ES-I3 (cell line): ENCODE measurements at regions not wholly inside any gene's neighbourhood (a gene's known extent, or its start where the extent isn't known, plus 50 kb on each side); places are given as distances from the start of the nearest gene placed in this dataset.

Experiments used
- H3K36me3 ChIP-seq: 2 replicates; pipeline ENCODE4 v1.6.1; 2013; ENCODE audit warnings: mild to moderate bottlenecking, low read length, control low read depth, moderate library complexity; ENCODE audit not compliant: insufficient read depth
- H3K4me1 ChIP-seq: 2 replicates; pipeline ENCODE4 v1.6.1; 2013; ENCODE audit warnings: mild to moderate bottlenecking, control low read depth, low read length; ENCODE audit not compliant: insufficient read depth
- H3K9ac ChIP-seq: 2 replicates; pipeline ENCODE4 v1.6.1; 2013; ENCODE audit warnings: low read depth, mild to moderate bottlenecking, low read length, moderate library complexity
- H3K9me3 ChIP-seq: 2 replicates; pipeline ENCODE4 v1.6.1; 2013; ENCODE audit warnings: mild to moderate bottlenecking, low read length, moderate library complexity; ENCODE audit not compliant: control insufficient read depth, insufficient read depth

DNA sequence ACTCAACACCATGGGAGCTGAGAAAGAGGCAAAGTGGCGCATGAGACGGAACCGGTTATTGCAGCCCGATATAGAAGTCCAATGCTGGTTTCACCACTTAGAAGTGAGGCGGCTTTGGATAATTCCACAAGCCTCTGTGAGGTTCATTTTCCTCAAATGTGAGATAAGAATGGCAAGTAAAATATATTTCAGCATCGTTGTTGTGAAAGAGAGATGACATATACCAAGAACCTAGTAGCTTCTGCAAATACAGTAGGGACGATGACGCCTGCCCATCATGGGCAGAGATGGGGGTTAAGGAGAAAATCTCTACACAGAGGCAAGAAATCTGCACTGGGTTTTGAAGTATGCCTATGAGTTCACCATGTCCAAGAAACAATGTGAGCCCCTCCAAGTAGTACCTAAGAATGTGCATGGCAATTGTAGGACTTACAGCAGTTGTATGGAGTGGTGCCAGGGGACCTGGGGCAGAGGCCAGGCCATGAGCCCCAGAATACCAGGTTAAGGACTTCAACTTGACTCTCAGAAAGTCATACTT is 352.0 kb downstream of the RNF144A start:
- H3K4me1 ChIP-seq = no peaks in the 10 kb centered on the region
- H3K9me3 ChIP-seq = no peaks in the 10 kb centered on the region
- no peaks in the 10 kb centered on the region for H3K36me3 ChIP-seq
- H3K9ac ChIP-seq = no peak overlapping the region

DNA sequence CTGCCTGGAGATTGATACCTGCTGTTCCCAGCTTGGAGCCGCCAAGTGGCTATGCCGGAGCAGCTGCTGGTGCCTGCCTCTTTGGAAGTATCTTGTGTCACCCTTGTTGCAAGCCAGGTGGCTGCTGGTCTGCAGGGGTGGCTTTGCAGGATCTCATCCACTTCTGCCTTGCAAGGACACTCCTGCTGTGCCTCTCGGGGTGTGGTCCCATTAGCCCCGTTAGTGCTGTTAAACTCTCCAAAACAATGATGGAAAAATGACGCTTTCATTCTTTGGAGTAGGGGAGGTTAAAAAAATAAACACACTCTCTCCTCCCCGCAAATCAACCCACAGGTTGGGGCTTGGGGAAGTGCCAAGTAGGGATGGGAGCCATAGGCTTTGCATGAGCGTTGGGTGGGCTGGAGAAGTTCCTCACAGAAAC is 352.8 kb downstream of the RNF144A start:
- no peaks in the 10 kb centered on the region for H3K4me1 ChIP-seq
- no peak overlapping the region for H3K9ac ChIP-seq
- no peaks in the 10 kb centered on the region for H3K36me3 ChIP-seq
- no peaks in the 10 kb centered on the region for H3K9me3 ChIP-seq

- Histone ChIP-seq H3K9me3 (no peaks in the 10 kb centered on the region), H3K4me1 (no peaks in the 10 kb centered on the region), H3K9ac (no peak overlapping the region), H3K36me3 (no peaks in the 10 kb centered on the region)
These were observed 355.0 kb downstream of the RNF144A start for GRCh38 chr2:7272210-7272609.

DNA sequence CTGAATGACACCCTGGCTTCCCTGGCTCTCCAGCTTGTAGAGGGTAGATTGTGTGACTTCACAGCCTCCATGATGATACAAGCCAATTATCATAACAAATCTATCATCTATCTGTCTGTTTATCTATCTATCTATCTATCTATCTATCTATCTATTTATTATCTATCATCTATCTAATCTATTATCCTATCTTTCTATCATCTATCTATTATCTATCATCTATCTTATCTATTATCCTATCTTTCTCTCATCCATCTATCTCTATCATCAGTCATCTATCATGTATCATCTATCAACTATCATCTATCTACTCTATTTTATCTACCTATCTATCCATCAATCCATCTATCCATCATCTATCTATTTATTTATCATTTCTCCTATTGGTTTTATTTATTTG is 361.8 kb downstream of the RNF144A start:
- no peak overlapping the region for H3K9ac ChIP-seq
- H3K36me3 ChIP-seq = no peaks in the 10 kb centered on the region
- H3K9me3 ChIP-seq = no peaks in the 10 kb centered on the region
- H3K4me1 ChIP-seq = peaks cover 4% of the 10 kb centered on the region

DNA sequence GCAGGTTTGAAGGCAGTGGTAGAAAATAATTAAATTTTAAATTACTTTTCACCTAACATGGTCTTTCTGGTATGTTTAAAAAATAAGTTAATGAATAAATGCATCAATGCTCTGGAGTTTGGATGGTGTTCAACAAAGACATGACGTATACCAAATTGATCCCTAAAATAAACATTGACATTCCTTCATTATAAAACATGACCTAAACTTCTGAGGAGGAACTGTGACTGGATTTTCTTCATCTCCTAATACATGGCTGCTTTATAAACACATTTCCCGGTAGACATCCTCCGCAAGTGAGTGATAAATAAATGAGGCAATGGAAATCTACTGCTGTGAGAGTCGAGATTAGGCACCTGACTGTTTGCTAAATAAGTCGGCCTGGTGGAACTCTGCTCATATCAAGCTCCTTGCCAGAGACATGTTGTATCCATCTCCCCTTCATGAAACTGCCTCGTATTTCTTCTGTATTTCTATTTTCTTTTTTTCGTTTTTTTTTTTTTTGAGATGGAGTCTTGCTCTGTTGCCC is 362.3 kb downstream of the RNF144A start:
- peaks cover 4% of the 10 kb centered on the region for H3K4me1 ChIP-seq
- no peaks in the 10 kb centered on the region for H3K36me3 ChIP-seq
- no peaks in the 10 kb centered on the region for H3K9me3 ChIP-seq
- H3K9ac ChIP-seq = no peak overlapping the region

- Histone ChIP-seq H3K36me3 (no peaks in the 10 kb centered on the region), H3K9ac (no peak overlapping the region), H3K9me3 (no peaks in the 10 kb centered on the region), H3K4me1 (peaks cover 4% of the 10 kb centered on the region)
These were observed 363.6 kb downstream of the RNF144A start for GRCh38 chr2:7280790-7281189.

- H3K9ac ChIP-seq = no peak overlapping the region
- no peaks in the 10 kb centered on the region for H3K9me3 ChIP-seq
- H3K36me3 ChIP-seq = no peaks in the 10 kb centered on the region
- peaks cover 4% of the 10 kb centered on the region for H3K4me1 ChIP-seq
These were observed 364.3 kb downstream of the RNF144A start for GRCh38 chr2:7281231-7282201.

DNA sequence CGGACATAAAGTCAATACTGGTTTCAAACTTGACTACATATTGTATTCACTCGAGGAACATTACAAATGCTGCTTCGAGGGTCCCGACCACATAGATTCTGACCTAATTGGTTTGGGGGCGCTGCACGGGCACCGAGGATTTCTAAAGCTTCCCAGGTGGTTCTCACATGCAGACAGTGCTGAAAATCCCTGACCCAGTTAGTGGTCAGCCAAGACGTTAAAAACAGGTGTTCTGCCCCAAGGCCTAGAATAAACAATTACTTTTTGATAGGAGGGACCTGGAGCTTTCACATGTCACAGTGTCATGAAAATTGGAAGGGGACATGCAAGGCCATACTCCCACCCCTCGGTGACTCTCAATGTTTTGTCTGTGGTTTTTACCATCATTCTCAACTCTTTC is 368.9 kb downstream of the RNF144A start:
- Histone ChIP-seq H3K9ac (no peak overlapping the region), H3K4me1 (no peaks in the 10 kb centered on the region), H3K36me3 (no peaks in the 10 kb centered on the region), H3K9me3 (no peaks in the 10 kb centered on the region)

- no peaks in the 10 kb centered on the region for H3K4me1 ChIP-seq
- no peaks in the 10 kb centered on the region for H3K36me3 ChIP-seq
- H3K9ac ChIP-seq = no peak overlapping the region
- no peaks in the 10 kb centered on the region for H3K9me3 ChIP-seq
These were observed 371.3 kb downstream of the RNF144A start for GRCh38 chr2:7288484-7288883.

- no peak overlapping the region for H3K9ac ChIP-seq
- no peaks in the 10 kb centered on the region for H3K4me1 ChIP-seq
- no peaks in the 10 kb centered on the region for H3K36me3 ChIP-seq
- no peaks in the 10 kb centered on the region for H3K9me3 ChIP-seq
These were observed 372.5 kb downstream of the RNF144A start for GRCh38 chr2:7289697-7290096.

DNA sequence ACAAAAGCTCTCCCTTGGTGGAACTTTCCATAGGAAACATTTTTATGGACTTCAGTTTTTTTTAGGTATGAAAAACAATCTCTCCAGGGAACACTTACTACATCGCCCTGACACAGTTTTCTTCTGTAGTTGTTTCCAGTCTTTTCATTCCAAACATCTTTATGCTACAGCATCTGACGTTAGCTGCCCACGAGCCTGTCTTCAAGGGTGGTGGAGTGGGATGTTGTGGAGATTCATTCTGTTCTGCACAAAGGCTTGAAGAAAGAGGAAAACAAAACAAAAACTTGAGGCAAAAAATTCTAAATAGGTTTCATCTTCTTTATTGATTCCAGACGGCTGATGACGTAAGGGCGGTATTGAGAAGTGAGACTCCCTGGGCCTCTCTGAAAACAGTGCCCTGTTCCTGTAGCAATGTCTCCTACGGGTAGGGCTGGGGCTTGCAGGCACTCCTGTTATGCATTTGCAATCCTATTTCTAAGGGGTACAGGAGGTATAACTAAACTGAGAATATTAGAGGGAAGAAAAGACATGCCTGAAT is 375.0 kb downstream of the RNF144A start:
- Histone ChIP-seq H3K36me3 (no peaks in the 10 kb centered on the region), H3K4me1 (no peaks in the 10 kb centered on the region), H3K9me3 (no peaks in the 10 kb centered on the region), H3K9ac (no peak overlapping the region)

- Histone ChIP-seq H3K4me1 (no peaks in the 10 kb centered on the region), H3K36me3 (no peaks in the 10 kb centered on the region; the same call in 1 of the 2 replicates), H3K9ac (no peak overlapping the region), H3K9me3 (no peaks in the 10 kb centered on the region)
These were observed 392.4 kb downstream of the RNF144A start for GRCh38 chr2:7309582-7309981.

DNA sequence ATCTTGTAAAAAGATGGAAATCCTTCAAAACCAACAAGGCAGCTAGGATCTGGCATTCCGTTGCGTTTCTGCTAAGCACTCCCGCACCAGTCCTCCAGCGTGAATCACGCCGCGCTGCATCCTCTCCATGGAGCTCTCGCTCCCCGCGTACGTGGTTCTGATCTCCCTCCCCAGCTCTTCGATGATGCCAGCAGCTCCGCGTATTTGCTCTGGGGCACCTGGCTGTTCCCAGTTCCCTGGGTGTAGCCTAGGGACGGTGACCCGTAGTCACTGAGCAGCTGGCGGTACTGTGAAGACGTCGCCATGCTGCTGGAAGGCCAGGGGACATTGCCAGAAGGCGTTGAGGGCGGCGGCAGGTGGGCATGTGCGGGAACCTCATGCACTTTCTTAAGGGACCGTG is 407.5 kb downstream of the RNF144A start:
- no peak overlapping the region for H3K9ac ChIP-seq
- no peaks in the 10 kb centered on the region for H3K36me3 ChIP-seq
- no peaks in the 10 kb centered on the region for H3K4me1 ChIP-seq
- H3K9me3 ChIP-seq = no peaks in the 10 kb centered on the region

DNA sequence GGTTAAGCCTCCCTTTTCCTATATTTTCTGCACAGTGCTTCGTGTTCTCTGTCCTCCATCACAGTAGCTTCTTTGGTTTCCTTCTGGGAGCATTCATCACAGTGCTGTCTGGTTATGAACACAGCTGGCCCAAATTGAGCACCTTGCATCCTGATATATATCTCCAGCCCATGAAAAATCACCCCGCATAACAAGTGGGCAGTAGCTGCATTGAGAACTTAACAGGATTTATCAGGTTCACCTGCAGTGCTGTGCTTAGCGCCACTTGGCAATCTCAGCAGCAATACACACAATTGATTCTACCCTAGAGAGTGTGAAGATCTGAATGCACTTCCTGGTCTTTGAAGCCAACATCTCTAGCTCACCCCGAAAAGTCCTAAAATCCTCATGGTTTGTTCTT is 408.0 kb downstream of the RNF144A start:
- Histone ChIP-seq H3K4me1 (no peaks in the 10 kb centered on the region), H3K9ac (no peak overlapping the region), H3K36me3 (no peaks in the 10 kb centered on the region), H3K9me3 (no peaks in the 10 kb centered on the region)

DNA sequence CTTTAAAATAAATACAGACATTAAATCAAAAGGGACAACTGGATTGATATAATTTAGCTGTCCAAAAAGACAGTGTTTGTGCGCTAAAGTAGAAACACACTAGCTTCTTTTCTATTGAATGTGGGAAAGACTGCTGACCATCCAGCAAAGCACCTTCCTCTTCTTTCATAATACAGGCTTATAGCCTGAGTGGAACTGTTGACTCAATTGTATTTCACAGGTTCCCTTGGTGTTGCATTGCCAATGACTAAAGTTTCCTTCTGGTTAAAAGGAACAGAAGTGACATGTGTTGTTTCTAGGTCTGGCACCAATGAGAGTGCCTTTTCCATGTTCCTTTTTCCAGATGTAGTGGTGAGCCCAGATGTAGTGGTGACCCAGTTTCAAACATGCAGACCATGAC is 412.3 kb downstream of the RNF144A start:
- Histone ChIP-seq H3K9me3 (no peaks in the 10 kb centered on the region), H3K4me1 (no peaks in the 10 kb centered on the region), H3K36me3 (no peaks in the 10 kb centered on the region), H3K9ac (no peak overlapping the region)
